HG03175 (cell line): ENCODE measurements at regions not wholly inside any gene's neighbourhood (a gene's known extent, or its start where the extent isn't known, plus 50 kb on each side); places are given as distances from the start of the nearest gene placed in this dataset.
"Not testable (repeated sequence)": the region's sequence is repeated elsewhere in the genome, so short reads cannot be mapped to it uniquely, and the experiment has no call there.

Experiments
- ATAC-seq: cut with Tn5 transposase; IDR thresholded peaks from one replicate; pipeline ENCODE4 v1.9.1; 2021; ENCODE audit warnings: mild to moderate bottlenecking, moderate library complexity; ENCODE audit not compliant: unreplicated experiment

GRCh38 chr1:245062741-245063305 lies 92.0 kb upstream of the KIF26B start:
- ATAC-seq: no peak

- ATAC-seq: not testable (repeated sequence)
Measured at GRCh38 chr1:245061808-245062207, 93.0 kb upstream of the KIF26B start.

GRCh38 chr1:245060684-245061374 lies 94.0 kb upstream of the KIF26B start:
- no peak for ATAC-seq

GRCh38 chr1:245059806-245060424 lies 94.9 kb upstream of the KIF26B start:
- ATAC-seq: no peak

- no peak for ATAC-seq
Measured at GRCh38 chr1:245058882-245059281, 95.9 kb upstream of the KIF26B start.

GRCh38 chr1:245058436-245058835 lies 96.3 kb upstream of the KIF26B start:
- no peak for ATAC-seq

GRCh38 chr1:245056913-245057312 lies 97.9 kb upstream of the KIF26B start:
- no peak for ATAC-seq

- not testable (repeated sequence) for ATAC-seq
Measured at GRCh38 chr1:245056296-245056695, 98.5 kb upstream of the KIF26B start.

- ATAC-seq: no peak
Measured at GRCh38 chr1:245055752-245056151, 99.0 kb upstream of the KIF26B start.

GRCh38 chr1:245054507-245055270 lies 100.1 kb upstream of the KIF26B start:
- ATAC-seq: no peak

- no peak for ATAC-seq
Measured at GRCh38 chr1:245054105-245054504, 100.7 kb upstream of the KIF26B start.

GRCh38 chr1:245052258-245052657 lies 102.5 kb upstream of the KIF26B start:
- no peak for ATAC-seq

- no peak for ATAC-seq
Measured at GRCh38 chr1:245051349-245052221, 103.2 kb upstream of the KIF26B start.

- ATAC-seq: no peak
Measured at GRCh38 chr1:245046769-245047168, 108.0 kb upstream of the KIF26B start.

- no peak for ATAC-seq
Measured at GRCh38 chr1:245046315-245046714, 108.5 kb upstream of the KIF26B start.

- no peak for ATAC-seq
Measured at GRCh38 chr1:245045087-245045881, 109.5 kb upstream of the KIF26B start.

- ATAC-seq: no peak
Measured at GRCh38 chr1:245043611-245043940, 111.2 kb upstream of the KIF26B start.

GRCh38 chr1:245041058-245041698 lies 113.6 kb upstream of the KIF26B start:
- ATAC-seq: no peak

GRCh38 chr1:245039196-245039595 lies 115.6 kb upstream of the KIF26B start:
- no peak for ATAC-seq

GRCh38 chr1:245036102-245036501 lies 118.7 kb upstream of the KIF26B start:
- ATAC-seq: no peak
